H9 (cell line): ENCODE measurements at regions not wholly inside any gene's neighbourhood (a gene's known extent, or its start where the extent isn't known, plus 50 kb on each side); places are given as distances from the start of the nearest gene placed in this dataset.

Experiments used
- DNase-seq: peaks from one replicate; pipeline ENCODE4 v3.0.0-alpha.2; 2017
- H2AFZ ChIP-seq: one replicate; pipeline ENCODE4 v1.6.1; 2013; ENCODE audit warnings: mild to moderate bottlenecking, low read length, control low read depth, moderate library complexity
- H2AK5ac ChIP-seq: 2 replicates; pipeline ENCODE4 v1.6.1; 2013; ENCODE audit warnings: low read length, control low read depth, mixed read lengths; ENCODE audit not compliant: insufficient read length
- H2BK120ac ChIP-seq: one replicate; pipeline ENCODE4 v1.6.1; 2013; ENCODE audit warnings: low read depth, mild to moderate bottlenecking, low read length, control low read depth, inconsistent platforms; ENCODE audit not compliant: poor library complexity, severe bottlenecking
- H2BK12ac ChIP-seq: 2 replicates; pipeline ENCODE4 v1.6.1; 2013; ENCODE audit warnings: low read length, control low read depth, mixed read lengths, low read depth; ENCODE audit not compliant: insufficient read length
- H2BK15ac ChIP-seq: 2 replicates; pipeline ENCODE4 v1.6.1; 2013; ENCODE audit warnings: low read depth, low read length, control low read depth
- H2BK20ac ChIP-seq: one replicate; pipeline ENCODE4 v1.6.1; 2013; ENCODE audit warnings: low read depth, mild to moderate bottlenecking, low read length, control low read depth, inconsistent platforms; ENCODE audit not compliant: poor library complexity, severe bottlenecking
- H2BK5ac ChIP-seq: 2 replicates; pipeline ENCODE4 v1.6.1; 2013; ENCODE audit warnings: low read length, control low read depth, mixed read lengths; ENCODE audit not compliant: insufficient read length
- H3K14ac ChIP-seq: 2 replicates; pipeline ENCODE4 v1.6.1; 2013; ENCODE audit warnings: low read length, control low read depth; ENCODE audit not compliant: insufficient read depth
- H3K18ac ChIP-seq: 2 replicates; pipeline ENCODE4 v1.6.1; 2013; ENCODE audit warnings: low read depth, mild to moderate bottlenecking, mixed read lengths, low read length, control low read depth; ENCODE audit not compliant: insufficient read length
- H3K23ac ChIP-seq: 2 replicates; pipeline ENCODE4 v1.6.1; 2013; ENCODE audit warnings: low read length, control low read depth, mixed read lengths, low read depth; ENCODE audit not compliant: insufficient read length
- H3K23me2 ChIP-seq: 2 replicates; pipeline ENCODE4 v1.6.1; 2013; ENCODE audit warnings: low read depth, mild to moderate bottlenecking, mixed read lengths, low read length, control low read depth; ENCODE audit not compliant: insufficient read length, poor library complexity, severe bottlenecking
- H3K27ac ChIP-seq: 2 replicates; pipeline ENCODE4 v1.5.1; 2013; ENCODE audit warnings: low read length, control low read depth, mixed read lengths, low read depth; ENCODE audit not compliant: insufficient read length
- H3K27me3 ChIP-seq: 2 replicates; pipeline ENCODE4 v1.6.1; 2013; ENCODE audit warnings: low read length, control low read depth, inconsistent platforms; ENCODE audit not compliant: insufficient read depth
- H3K4ac ChIP-seq: 2 replicates; pipeline ENCODE4 v1.6.1; 2013; ENCODE audit warnings: low read depth, mild to moderate bottlenecking, control low read depth, inconsistent platforms, low read length, moderate library complexity
- H3K4me1 ChIP-seq: 2 replicates; pipeline ENCODE4 v1.6.1; 2013; ENCODE audit warnings: low read length, control low read depth, inconsistent platforms; ENCODE audit not compliant: insufficient read depth
- H3K4me2 ChIP-seq: 2 replicates; pipeline ENCODE4 v1.6.1; 2013; ENCODE audit warnings: low read length, control low read depth, mixed read lengths; ENCODE audit not compliant: insufficient read length, insufficient read depth
- H3K56ac ChIP-seq: 2 replicates; pipeline ENCODE4 v1.6.1; 2013; ENCODE audit warnings: low read depth, mild to moderate bottlenecking, mixed read lengths, low read length, control low read depth; ENCODE audit not compliant: insufficient read length
- H3K79me1 ChIP-seq: 2 replicates; pipeline ENCODE4 v1.6.1; 2013; ENCODE audit warnings: low read depth, mild to moderate bottlenecking, moderate library complexity, low read length, control low read depth, inconsistent platforms; ENCODE audit not compliant: insufficient read depth, poor library complexity, severe bottlenecking
- H3K79me2 ChIP-seq: 2 replicates; pipeline ENCODE4 v1.6.1; 2013; ENCODE audit warnings: low read length, control low read depth, inconsistent platforms; ENCODE audit not compliant: insufficient read depth
- H3K9ac ChIP-seq: 2 replicates; pipeline ENCODE4 v1.6.1; 2013; ENCODE audit warnings: low read length, control low read depth, mixed read lengths; ENCODE audit not compliant: insufficient read length; ENCODE audit errors: extremely low read depth
- H3K9me3 ChIP-seq: one replicate; pipeline ENCODE4 v1.6.1; 2013; ENCODE audit warnings: low read depth, low read length, inconsistent platforms; ENCODE audit not compliant: control insufficient read depth
- H3T11ph ChIP-seq: one replicate; pipeline ENCODE4 v1.6.1; 2013; ENCODE audit warnings: mild to moderate bottlenecking, low read length, control low read depth, inconsistent platforms
- H4K20me1 ChIP-seq: one replicate; pipeline ENCODE4 v1.6.1; 2013; ENCODE audit not compliant: control insufficient read depth, insufficient read length, insufficient read depth
- H4K5ac ChIP-seq: 2 replicates; pipeline ENCODE4 v1.6.1; 2013; ENCODE audit warnings: low read depth, mild to moderate bottlenecking, mixed read lengths, low read length, control low read depth; ENCODE audit not compliant: insufficient read length
- H4K8ac ChIP-seq: replicated peaks from 2 replicates; pipeline ENCODE4 v1.6.1; 2013; ENCODE audit warnings: low read length, control low read depth, mixed read lengths, low read depth; ENCODE audit not compliant: insufficient read length
- H4K91ac ChIP-seq: 2 replicates; pipeline ENCODE4 v1.6.1; 2013; ENCODE audit warnings: low read depth, mild to moderate bottlenecking, moderate library complexity, mixed read lengths, low read length, control low read depth; ENCODE audit not compliant: insufficient read length
- H3K27ac Mint-ChIP-seq, 3 experiments: 2 replicates in 2 of 3; 3 replicates in 1 of 3; pipeline ENCODE4 v1.8.0; 2020 to 2021; ENCODE audit warnings: mixed read lengths in 3 of 3, mild to moderate bottlenecking in 1 of 3, moderate library complexity in 1 of 3
- H3K27me3 Mint-ChIP-seq: 2 replicates; pipeline ENCODE4 v1.8.0; 2021; ENCODE audit warnings: low read depth, mild to moderate bottlenecking, moderate library complexity, mixed read lengths
- H3K36me3 Mint-ChIP-seq, 3 experiments: 2 replicates in 2 of 3; 3 replicates in 1 of 3; pipeline ENCODE4 v1.8.0; 2020 to 2021; ENCODE audit warnings: low read depth in 3 of 3, mixed read lengths in 3 of 3; ENCODE audit not compliant: insufficient read depth in 1 of 3
- H3K4me1 Mint-ChIP-seq, 2 experiments: 2 replicates each; pipeline ENCODE4 v1.8.0; 2020; ENCODE audit warnings: mixed read lengths in 2 of 2
- H3K4me3 Mint-ChIP-seq, 2 experiments: 2 replicates in 1 of 2; 3 replicates in 1 of 2; pipeline ENCODE4 v1.8.0; 2020 to 2021; ENCODE audit warnings: mild to moderate bottlenecking in 2 of 2, mixed read lengths in 2 of 2, moderate library complexity in 1 of 2
- H3K9me3 Mint-ChIP-seq, 2 experiments: 2 replicates in 1 of 2; 3 replicates in 1 of 2; pipeline ENCODE4 v1.8.0; 2020; ENCODE audit warnings: mild to moderate bottlenecking in 2 of 2, mixed read lengths in 2 of 2, moderate library complexity in 1 of 2
- CTCF ChIP-seq: fragments of 200-600 bp; sonication (generic); conservative IDR thresholded peaks from 3 replicates; pipeline ENCODE4 v1.8.0; 2021; ENCODE audit warnings: antibody characterized with exemption, mild to moderate bottlenecking
- WGBS: extraction: QIAGEN DNeasy Blood & Tissue Kit; methylation state at CpG from one replicate; pipeline ENCODE4 v1.1.7; 2013; ENCODE audit warnings: missing lambda C conversion rate, low lambda C conversion rate, mixed read lengths; ENCODE audit not compliant: insufficient read length; ENCODE audit errors: extremely low coverage; 5-methylcytosine and 5-hydroxymethylcytosine counted together

GRCh38 chr10:71143170-71143569 is 69.2 kb upstream of the UNC5B start:
- H2AFZ ChIP-seq, result no peak overlapping the region
- H3K18ac ChIP-seq, result no peak overlapping the region
- H2BK5ac ChIP-seq, result no peak overlapping the region
- H3K4me1 ChIP-seq, result no peaks in the 10 kb centered on the region
- no peak overlapping the region for H2BK120ac ChIP-seq
- H2BK12ac ChIP-seq, result no peak overlapping the region
- H3K4me1 Mint-ChIP-seq, result no peaks in the 10 kb centered on the region
- H4K8ac ChIP-seq, result no peak overlapping the region
- H4K5ac ChIP-seq, result no peak overlapping the region
- H3K56ac ChIP-seq, result no peak overlapping the region
- H3K79me2 ChIP-seq, result no peaks in the 10 kb centered on the region
- peaks cover 16% of the 10 kb centered on the region for H3K27me3 Mint-ChIP-seq
- H3K9me3 Mint-ChIP-seq, result no peaks in the 10 kb centered on the region
- no peaks in the 10 kb centered on the region for H3K36me3 Mint-ChIP-seq
- H3K27me3 ChIP-seq, result no peaks in the 10 kb centered on the region
- no peak overlapping the region for H3K27ac Mint-ChIP-seq
- no peaks in the 10 kb centered on the region for H3K23me2 ChIP-seq
- H2BK20ac ChIP-seq, result no peak overlapping the region
- H3T11ph ChIP-seq, result no peak overlapping the region
- no peak overlapping the region for H4K91ac ChIP-seq
- no peak for TF ChIP-seq CTCF
- WGBS, result no CpG with 5 or more reads among the region's 5 CpGs
- H3K27ac ChIP-seq, result no peak overlapping the region
- no peak overlapping the region for H3K14ac ChIP-seq
- H3K4ac ChIP-seq, result no peak overlapping the region
- no peak overlapping the region for H3K23ac ChIP-seq
- no peak for DNase-seq
- no peaks in the 10 kb centered on the region for H4K20me1 ChIP-seq
- H3K9ac ChIP-seq, result no peak overlapping the region
- no peak overlapping the region for H2AK5ac ChIP-seq
- H2BK15ac ChIP-seq, result no peak overlapping the region
- H3K4me3 Mint-ChIP-seq, result no peak overlapping the region
- H3K9me3 ChIP-seq, result no peaks in the 10 kb centered on the region
- no peak overlapping the region for H3K4me2 ChIP-seq
- H3K79me1 ChIP-seq, result no peaks in the 10 kb centered on the region
